SK-N-MC (cell line): ENCODE measurements at regions not wholly inside any gene's neighbourhood (a gene's known extent, or its start where the extent isn't known, plus 50 kb on each side); places are given as distances from the start of the nearest gene placed in this dataset.

Experiments used
- DNase-seq: peaks from one replicate; pipeline ENCODE4 v3.0.0-alpha.2; 2011; ENCODE audit warnings: low read depth, low spot score
- H3K27ac ChIP-seq: fragments of 200-600 bp; sonication (generic); 2 replicates; pipeline ENCODE4 v1.5.1; 2016; ENCODE audit warnings: mixed run types
- H3K36me3 ChIP-seq: fragments of 200-600 bp; sonication (generic); 2 replicates; pipeline ENCODE4 v1.6.1; 2017; ENCODE audit warnings: antibody characterized with exemption, low read length, mixed read lengths; ENCODE audit not compliant: insufficient read depth
- H3K4me3 ChIP-seq: fragments of 200-600 bp; sonication (generic); 2 replicates; pipeline ENCODE4 v1.5.1; 2016
- H3K9ac ChIP-seq: fragments of 200-600 bp; sonication (generic); 2 replicates; pipeline ENCODE4 v1.8.0; 2017; ENCODE audit warnings: mixed run types, mixed read lengths; ENCODE audit not compliant: insufficient read length
- H3K9me3 ChIP-seq: fragments of 200-600 bp; sonication (generic); 2 replicates; pipeline ENCODE4 v1.6.1; 2017; ENCODE audit warnings: low read depth, mild to moderate bottlenecking, antibody characterized with exemption, low read length, moderate library complexity, mixed read lengths
- EZH2 ChIP-seq: fragments of 200-600 bp; sonication (generic); IDR thresholded peaks from one replicate; pipeline ENCODE4 v1.6.1; 2017; ENCODE audit warnings: antibody characterized with exemption
- FOXP2 ChIP-seq: optimal IDR thresholded peaks from 2 replicates; pipeline ENCODE3; 2011; ENCODE audit warnings: mild to moderate bottlenecking, moderate library complexity; ENCODE audit not compliant: insufficient read depth; ENCODE audit errors: extremely low read length, control extremely low read depth
- POLR2AphosphoS5 ChIP-seq: IDR thresholded peaks from 2 replicates; pipeline ENCODE4 v1.6.1; 2012; ENCODE audit warnings: mild to moderate bottlenecking, low read depth, low read length, borderline replicate concordance

DNA sequence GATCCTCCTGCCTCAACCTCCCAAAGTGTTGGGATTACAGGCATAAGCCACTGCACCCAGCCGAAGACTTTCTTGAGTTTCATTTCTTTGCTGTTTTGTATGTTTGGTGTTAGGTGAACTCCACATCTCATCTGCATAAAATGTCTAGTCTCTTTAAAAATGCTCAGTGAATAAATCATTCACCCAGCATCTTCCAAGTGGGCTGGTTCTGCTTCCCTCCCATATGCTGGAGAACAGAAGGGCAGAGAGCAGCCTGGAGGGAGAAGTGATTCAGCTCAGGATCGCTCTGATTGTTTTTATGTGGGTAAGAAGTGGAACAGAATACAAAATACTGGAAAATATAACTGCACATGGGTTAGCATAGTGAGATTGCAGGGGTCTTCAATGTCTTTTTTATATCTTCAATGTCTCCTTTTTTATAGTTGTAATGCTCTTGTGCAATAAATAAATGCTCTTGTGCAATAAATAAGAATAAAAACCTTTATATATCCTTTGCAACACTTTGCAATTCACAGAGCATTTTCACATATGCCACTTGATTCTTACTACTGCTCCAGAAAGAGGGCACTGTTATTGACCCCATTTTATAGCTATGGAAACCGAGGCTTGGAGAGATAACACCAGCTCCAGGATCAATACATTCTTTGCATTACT, 253.0 kb upstream of the NCKAP5 start:
- Histone ChIP-seq H3K4me3 (no peak overlapping the region), H3K9me3 (no peaks in the 10 kb centered on the region), H3K27ac (peak overlapping the region; percentile 63; the same call in 1 of the 2 replicates), H3K36me3 (no peaks in the 10 kb centered on the region), H3K9ac (no peak overlapping the region)
- TF ChIP-seq POLR2AphosphoS5 (no peak), EZH2 (no peak), FOXP2 (no peak)
- no peak for DNase-seq

DNA sequence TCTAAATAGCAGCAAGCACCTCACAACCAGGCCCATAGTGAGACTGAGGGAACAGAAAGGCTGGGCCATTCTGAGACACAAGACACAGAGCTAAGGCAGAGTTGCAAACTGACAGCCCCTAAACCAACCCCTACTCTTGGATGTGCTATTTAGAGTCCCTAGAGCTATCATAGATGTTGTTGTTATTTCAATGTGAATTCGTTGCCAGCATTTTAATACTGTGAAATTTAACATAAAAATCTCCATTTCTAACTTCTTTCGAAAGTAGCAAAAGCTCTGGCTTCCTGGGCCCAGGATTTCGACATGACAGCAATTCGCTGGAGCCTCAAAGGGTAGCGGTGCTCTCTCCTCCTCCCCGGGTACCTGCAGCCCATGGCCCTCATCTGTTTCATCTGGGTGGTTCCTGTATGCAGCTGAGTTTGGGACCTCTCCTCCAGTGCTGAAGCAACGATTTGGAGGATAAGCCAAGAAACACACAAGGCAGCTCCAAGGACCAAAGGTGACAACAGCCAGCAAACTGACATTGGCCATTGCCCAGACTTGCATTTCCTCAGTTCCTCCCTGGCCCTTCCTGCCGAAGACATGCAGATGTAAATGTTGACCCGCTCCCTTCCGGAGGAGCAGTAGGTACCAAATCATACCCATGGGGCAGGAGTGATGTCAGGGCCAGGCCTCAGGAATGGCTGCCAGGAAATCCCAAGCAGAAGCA, 254.4 kb upstream of the NCKAP5 start:
- Histone ChIP-seq H3K9me3 (no peaks in the 10 kb centered on the region), H3K27ac (no peak overlapping the region), H3K36me3 (no peaks in the 10 kb centered on the region), H3K9ac (no peak overlapping the region), H3K4me3 (no peak overlapping the region)
- DNase-seq, result no peak
- TF ChIP-seq EZH2 (no peak), POLR2AphosphoS5 (no peak), FOXP2 (no peak)

DNA sequence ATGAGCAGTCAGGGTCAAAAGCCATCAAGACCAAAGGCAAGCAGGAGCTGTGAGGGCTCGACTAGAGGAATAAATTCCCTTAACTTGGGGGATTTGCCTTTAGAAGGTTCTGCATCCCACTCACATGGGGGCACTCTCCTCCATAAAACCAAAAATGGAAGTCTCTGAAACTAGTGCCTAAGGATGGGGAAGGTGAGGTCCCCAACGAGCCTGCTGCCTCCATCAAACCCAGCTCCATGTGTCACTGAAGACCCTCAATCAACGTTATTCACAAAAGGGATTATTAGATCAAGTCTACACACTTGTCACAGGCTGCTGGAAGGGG, 254.9 kb upstream of the NCKAP5 start:
- Histone ChIP-seq H3K27ac (no peak overlapping the region), H3K36me3 (no peaks in the 10 kb centered on the region), H3K4me3 (no peak overlapping the region), H3K9me3 (no peaks in the 10 kb centered on the region), H3K9ac (no peak overlapping the region)
- no peak for TF ChIP-seq FOXP2
- TF ChIP-seq EZH2, result no peak
- no peak for TF ChIP-seq POLR2AphosphoS5
- DNase-seq, result no peak

DNA sequence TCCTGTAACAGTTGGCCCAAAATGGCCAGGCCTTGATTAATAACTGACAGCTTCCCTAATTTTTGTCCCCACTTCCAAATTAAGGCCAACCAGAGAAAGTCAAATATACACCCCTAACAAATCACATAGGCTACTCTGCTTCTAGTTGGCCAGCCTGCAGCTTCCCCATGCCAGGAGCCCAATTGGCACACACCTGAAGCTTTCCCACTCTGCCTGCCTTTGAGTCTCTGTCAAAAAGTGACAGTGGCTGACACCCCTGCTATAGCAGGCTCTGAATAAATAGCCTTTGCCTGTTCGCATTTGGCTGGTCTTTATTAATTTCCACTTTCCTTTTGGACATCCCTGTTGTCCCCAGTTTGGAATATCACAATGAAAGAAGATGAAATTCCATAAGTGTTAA, 256.6 kb upstream of the NCKAP5 start:
- TF ChIP-seq FOXP2 (no peak), POLR2AphosphoS5 (no peak)
- no peak overlapping the region for H3K27ac ChIP-seq

DNA sequence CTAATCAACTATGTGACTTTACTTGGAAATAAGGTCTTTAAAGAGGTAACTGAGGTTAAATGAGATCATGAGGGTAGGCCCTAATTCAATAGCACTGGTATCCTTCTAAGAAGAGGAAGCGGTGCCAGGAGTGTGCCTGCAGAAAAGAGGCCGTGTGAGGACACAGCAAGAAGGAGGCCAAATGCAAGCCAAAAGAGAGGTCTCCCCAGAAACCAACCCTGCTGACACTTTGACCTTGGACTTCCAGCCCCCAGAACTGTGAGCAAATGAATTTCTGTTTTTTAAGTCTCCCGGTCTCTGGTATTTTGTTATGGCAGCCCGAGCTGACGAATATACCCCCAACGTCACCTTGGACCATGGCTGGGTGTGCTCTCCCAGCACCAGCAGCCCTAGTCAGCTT, 257.5 kb upstream of the NCKAP5 start:
- no peak overlapping the region for H3K4me3 ChIP-seq
- H3K9ac ChIP-seq, result no peak overlapping the region
- DNase-seq, result no peak
- no peaks in the 10 kb centered on the region for H3K36me3 ChIP-seq
- TF ChIP-seq EZH2 (no peak), FOXP2 (no peak), POLR2AphosphoS5 (no peak)
- no peak overlapping the region for H3K27ac ChIP-seq
- H3K9me3 ChIP-seq, result no peaks in the 10 kb centered on the region

More for the DNA sequence above, 256.6 kb upstream of the NCKAP5 start:
- Histone ChIP-seq H3K4me3 (no peak overlapping the region), H3K9me3 (no peaks in the 10 kb centered on the region), H3K36me3 (no peaks in the 10 kb centered on the region), H3K9ac (no peak overlapping the region)
- DNase-seq, result no peak

DNA sequence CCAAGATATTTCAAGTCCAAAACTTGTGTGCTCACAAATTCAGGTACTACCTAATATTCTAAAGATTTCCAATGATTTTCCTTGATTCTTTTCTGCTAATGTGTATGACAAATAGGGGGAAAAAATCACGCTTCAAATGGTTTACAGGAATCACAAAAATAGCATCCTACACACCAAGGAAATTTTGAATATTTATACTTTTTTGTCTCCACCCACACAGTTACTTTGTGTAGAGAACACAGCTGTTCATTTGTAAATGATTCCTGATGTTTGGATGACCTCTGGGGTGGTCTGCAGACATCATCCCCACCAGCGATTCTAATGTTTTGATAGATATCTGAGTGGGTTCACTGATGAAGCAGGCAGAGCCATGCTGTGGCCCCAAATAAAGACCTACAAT, 260.6 kb upstream of the NCKAP5 start:
- DNase-seq, result no peak
- Histone ChIP-seq H3K27ac (no peak overlapping the region), H3K36me3 (no peaks in the 10 kb centered on the region), H3K9ac (no peak overlapping the region), H3K4me3 (no peak overlapping the region), H3K9me3 (no peaks in the 10 kb centered on the region; the same call in 1 of the 2 replicates)
- no peak for TF ChIP-seq POLR2AphosphoS5
- no peak for TF ChIP-seq EZH2
- no peak for TF ChIP-seq FOXP2

DNA sequence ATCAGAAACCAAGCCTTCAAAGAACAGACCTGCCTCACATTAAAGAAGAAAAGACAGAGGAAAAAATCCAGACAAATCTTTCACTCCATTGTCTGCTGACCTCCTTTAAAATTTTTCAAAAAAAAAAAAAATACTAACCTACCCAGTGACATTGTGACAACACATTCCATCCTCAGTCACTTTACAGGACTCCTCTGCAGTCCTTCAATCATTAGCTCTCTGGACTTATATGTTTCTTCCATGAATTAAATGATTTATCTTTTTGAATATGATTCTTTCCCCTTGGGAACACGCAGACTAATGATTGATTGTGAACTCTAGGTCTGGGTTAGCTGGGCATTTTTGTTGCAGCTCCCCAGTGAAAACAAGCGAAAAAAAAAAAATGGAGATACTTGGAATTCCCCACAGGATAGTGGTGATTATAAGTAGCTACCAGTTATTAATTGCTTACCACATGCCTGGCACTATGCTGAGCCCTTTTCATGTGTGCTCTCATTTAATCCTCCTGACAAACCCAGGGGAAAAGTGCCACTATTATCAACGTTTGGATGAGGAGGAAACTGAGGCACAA, 261.3 kb upstream of the NCKAP5 start:
- no peaks in the 10 kb centered on the region for H3K36me3 ChIP-seq
- DNase-seq, result no peak
- no peak overlapping the region for H3K27ac ChIP-seq
- H3K9ac ChIP-seq, result no peak overlapping the region
- H3K4me3 ChIP-seq, result no peak overlapping the region
- no peaks in the 10 kb centered on the region; the same call in 1 of the 2 replicates for H3K9me3 ChIP-seq
- TF ChIP-seq POLR2AphosphoS5, result no peak
- no peak for TF ChIP-seq FOXP2
- TF ChIP-seq EZH2, result no peak

DNA sequence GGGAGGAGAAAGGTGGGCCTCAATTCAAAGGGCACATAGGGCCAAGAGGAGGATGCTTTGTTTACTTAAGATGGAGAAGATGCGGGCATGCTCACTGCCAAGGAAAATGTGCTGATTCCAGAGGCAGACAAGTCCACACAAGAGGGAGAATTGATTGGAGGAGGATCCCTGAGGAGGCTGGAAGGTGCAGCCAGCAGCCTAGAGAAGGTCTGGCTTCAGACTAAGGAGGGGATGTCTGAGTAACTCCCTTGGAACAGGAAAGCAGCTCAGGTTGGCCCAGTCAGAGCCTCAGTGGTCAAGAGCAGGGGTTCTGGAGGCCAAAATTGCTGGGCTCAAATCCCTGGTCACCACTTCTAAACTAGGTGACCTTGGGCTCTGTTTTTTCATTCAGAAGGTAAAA, 265.5 kb upstream of the NCKAP5 start:
- no peak for DNase-seq

More for the DNA sequence above, 265.5 kb upstream of the NCKAP5 start:
- TF ChIP-seq FOXP2, result no peak
- no peak for TF ChIP-seq POLR2AphosphoS5
- TF ChIP-seq EZH2, result no peak
- Histone ChIP-seq H3K9ac (no peak overlapping the region), H3K9me3 (no peaks in the 10 kb centered on the region; the same call in 1 of the 2 replicates), H3K4me3 (no peak overlapping the region), H3K27ac (no peak overlapping the region), H3K36me3 (no peaks in the 10 kb centered on the region)
